Left ventricle myocardium superior (tissue), 1 donor: ENCODE measurements at regions not wholly inside any gene's neighbourhood (a gene's known extent, or its start where the extent isn't known, plus 50 kb on each side); places are given as distances from the start of the nearest gene placed in this dataset.
"Not testable (repeated sequence)": the region's sequence is repeated elsewhere in the genome, so short reads cannot be mapped to it uniquely, and the experiment has no call there.

Experiments
- ATAC-seq: fragments of 200-7000 bp; cut with Tn5 transposase; one replicate; pipeline ENCODE4 v1.9.1; 2020; ENCODE audit warnings: mild to moderate bottlenecking, moderate library complexity
- DNase-seq: peaks from one replicate; pipeline ENCODE4 v3.0.0-alpha.2; 2020
- intact Hi-C: fragments of 100-400 bp; cut with micrococcal nuclease; formaldehyde crosslinking; loops from one replicate; pipeline ENCODE4 v1.11.0; 2022
- donor health status: DM: no; HTN: yes; CAD: no; lungs with severe emphysema.

DNA sequence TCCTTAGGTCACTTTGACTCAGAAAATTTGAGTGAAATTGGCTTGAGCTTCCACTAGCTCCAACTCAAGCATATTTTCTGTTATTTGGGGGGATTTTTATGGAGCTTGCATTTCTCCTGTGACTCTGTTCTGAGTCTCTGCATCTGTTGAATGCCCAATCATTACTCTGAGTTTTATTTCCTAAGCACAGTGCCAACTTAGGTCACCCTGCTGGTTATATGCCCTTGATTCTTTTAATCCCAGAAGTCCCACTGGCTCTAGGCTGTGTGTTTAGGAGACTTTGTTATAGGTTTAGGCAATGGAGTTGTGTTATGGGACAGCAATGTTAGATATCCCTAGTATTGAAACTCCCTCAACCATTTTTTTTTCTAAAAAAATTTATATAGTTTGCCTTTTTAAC lies 198.2 kb upstream of the DTNA start:
- ATAC-seq (peak; percentile 75), DNase-seq (no peak)
- intact Hi-C loops: no loop called here

- intact Hi-C loops: no loop called here
- ATAC-seq (no peak), DNase-seq (no peak)
Measured at GRCh38 chr18:34514238-34514637, 195.9 kb upstream of the DTNA start.

DNA sequence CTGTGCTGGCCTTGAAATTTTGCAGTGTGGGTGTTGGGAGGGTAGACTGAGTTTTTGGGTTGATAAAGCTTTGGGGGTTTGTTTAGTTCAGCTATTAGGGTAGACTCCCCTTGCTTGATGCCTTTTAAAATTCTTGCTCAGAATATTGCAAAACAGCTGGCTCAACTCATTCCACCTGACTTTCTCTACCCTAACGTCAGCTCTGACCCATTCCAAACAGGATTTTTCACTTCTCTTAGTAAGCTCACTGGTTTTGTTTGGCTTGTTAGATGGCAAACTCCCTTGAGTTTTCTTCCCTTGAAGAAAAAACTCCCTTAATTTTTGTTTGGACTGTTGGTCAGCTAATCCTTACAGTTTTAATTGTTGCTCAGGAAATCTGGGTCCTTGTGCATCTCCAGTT lies 195.1 kb upstream of the DTNA start:
- ATAC-seq (no peak), DNase-seq (no peak)
- intact Hi-C loops: no loop called here

- DNase-seq, ATAC-seq, intact Hi-C loops: not testable (repeated sequence)
Measured at GRCh38 chr18:34516355-34516754, 193.7 kb upstream of the DTNA start.

DNA sequence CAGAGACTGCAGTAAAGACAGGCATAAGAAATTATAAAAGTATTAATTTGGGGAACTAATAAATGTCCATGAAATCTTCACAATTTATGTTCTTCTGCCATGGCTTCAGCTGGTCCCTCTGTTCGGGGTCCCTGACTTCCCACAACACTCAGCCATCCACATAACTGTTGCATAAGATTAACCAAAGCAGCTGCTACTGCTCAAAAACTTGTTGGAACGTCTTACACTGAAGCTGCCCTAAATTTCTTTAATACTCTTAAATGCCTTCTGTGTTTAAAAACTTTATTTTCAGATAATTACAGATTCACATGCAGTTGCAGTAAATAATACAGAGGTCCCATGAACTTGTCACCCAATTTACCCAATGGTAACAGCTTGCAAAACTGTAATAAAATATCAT lies 193.1 kb upstream of the DTNA start:
- DNase-seq, ATAC-seq, intact Hi-C loops: not testable (repeated sequence)

- ATAC-seq (peak; percentile 36), DNase-seq (no peak)
- intact Hi-C loops: no loop called here
Measured at GRCh38 chr18:34521040-34521439, 189.1 kb upstream of the DTNA start.

DNA sequence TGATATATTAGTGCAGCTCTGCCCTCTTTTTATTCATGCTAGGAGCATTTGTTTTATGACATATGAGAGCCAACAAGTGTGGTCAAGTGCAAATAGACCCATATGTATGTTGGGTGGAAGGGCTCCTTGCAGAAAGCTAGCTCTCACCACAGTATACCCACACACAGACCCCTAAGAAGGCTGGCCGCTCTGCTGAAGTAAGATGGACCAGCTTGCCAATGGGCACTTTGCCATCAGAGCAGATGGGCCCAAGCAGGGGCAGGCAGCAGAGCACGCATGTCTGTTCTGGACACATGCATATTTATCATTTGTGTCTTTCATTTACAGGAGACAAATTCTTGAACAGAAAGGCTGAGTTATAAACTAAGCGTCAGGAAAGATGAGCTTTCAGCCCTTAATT lies 187.5 kb upstream of the DTNA start:
- intact Hi-C loops: no loop called here
- ATAC-seq (peak; percentile 61), DNase-seq (peak; percentile 31)

- intact Hi-C loops: no loop called here
Measured at GRCh38 chr18:34525244-34525643, 184.9 kb upstream of the DTNA start.

GRCh38 chr18:34528177-34528576 lies 181.9 kb upstream of the DTNA start:
- intact Hi-C loops: no loop called here
- DNase-seq (no peak), ATAC-seq (no peak)

More at GRCh38 chr18:34525244-34525643, 184.9 kb upstream of the DTNA start:
- ATAC-seq (no peak), DNase-seq (no peak)

DNA sequence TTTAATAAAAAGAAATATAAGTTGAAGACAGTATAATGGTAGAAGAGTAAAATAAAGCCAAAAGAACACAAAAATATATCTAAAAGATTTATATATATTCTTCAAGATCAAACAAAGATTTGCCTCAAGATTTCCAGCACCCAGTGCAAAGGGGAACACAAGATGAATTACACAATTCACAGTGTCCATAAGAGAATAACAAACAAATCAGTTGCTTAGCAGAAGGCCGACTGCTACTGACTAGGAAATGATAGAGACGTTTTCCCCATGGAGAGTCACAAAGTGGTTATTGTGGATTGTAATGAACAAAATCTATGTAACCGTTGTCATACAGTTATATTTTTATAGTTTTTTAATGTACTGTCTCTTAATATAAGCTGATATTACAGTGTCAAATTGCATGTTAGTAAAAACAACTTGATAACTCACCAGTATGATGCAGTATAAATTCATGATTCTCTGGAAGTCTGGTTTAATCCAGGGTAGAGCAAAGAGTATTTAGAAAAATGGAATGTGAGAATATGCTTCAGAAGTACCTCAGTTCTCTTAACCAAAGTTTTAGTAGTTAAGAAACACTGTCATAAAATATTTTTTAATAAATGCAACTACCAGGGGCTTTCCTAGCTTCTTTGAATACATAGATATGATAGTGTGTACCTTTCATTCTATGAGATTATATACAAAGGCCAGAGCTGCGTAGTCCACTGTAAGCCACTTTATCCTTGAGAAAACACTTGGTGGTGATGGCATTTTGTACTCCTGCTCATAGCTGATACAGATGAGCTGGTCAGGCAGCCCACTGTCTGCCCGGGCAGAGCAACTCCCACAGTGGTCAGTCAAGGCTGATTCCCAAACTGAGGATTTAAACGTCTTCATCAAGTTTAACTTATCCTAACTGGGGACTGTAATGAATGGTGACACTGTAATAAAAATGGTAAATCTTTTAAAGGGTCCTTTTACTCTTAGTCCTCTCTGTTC lies 180.5 kb upstream of the DTNA start:
- DNase-seq: no peak
- intact Hi-C loops: no loop called here
- ATAC-seq: peak; percentile 77

GRCh38 chr18:34531110-34531509 lies 179.0 kb upstream of the DTNA start:
- DNase-seq: no peak
- intact Hi-C loops: no loop called here

GRCh38 chr18:34534642-34535041 lies 175.5 kb upstream of the DTNA start:
- intact Hi-C loops, DNase-seq, ATAC-seq: not testable (repeated sequence)

More at GRCh38 chr18:34531110-34531509, 179.0 kb upstream of the DTNA start:
- ATAC-seq: no peak

DNA sequence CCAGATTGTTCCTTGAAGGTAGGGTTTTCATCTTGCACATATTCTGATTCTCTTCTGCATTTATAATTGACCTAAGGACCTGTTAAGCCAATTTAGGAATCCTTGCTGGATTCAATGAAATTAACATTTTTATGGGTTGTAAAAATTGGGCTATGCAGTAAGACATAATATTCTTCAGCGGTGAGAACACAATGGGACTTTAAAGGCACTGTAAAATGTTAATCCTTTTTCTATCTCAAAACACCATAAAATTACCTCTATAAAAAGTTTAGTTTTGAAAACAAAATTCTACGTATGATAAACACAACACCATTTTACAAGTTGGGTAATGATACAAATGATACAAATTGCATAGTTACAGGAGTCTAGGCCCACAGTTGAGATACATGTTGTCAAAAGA lies 169.2 kb upstream of the DTNA start:
- ATAC-seq (no peak), DNase-seq (no peak)
- intact Hi-C loops: no loop called here

DNA sequence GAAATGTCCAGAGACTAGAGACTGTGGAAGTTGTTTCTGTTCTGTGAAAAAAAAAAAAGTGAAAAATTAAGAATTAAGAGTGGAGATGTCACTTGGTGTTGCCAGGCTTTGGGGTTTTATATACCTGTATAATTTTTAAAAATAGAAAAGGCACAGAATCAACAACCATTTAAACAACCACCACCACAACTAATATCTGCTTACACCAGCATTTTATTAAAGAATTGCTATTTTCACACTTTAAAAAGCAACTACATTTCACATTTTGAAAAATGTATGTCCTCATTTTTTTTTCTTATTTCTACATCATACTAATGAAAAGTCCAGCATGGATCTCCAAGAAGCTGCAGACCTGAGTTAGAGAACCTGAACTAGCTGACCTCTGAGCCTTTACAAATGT lies 167.5 kb upstream of the DTNA start:
- intact Hi-C loops: no loop called here
- DNase-seq: no peak
- ATAC-seq: no peak

- intact Hi-C loops: no loop called here
- ATAC-seq (no peak), DNase-seq (no peak)
Measured at GRCh38 chr18:34543356-34543755, 166.7 kb upstream of the DTNA start.

DNA sequence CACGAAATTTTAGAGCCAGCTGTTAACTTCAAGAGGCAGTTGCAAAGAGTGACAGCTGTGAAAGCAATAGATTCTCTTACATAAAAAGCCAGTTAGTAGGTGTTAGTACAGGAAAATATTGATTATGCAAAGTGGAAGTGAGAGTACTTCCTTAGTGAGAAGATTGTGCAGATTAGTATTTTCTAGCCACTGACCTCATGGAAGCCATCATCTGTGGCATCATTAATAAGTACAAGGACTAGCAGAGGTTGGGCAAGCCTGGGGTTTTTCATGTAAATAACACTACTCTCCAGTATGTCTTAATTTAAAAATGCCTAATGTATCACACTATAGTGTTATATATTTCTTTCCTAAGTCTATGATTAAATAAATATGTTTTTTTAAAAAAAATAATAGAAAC lies 166.2 kb upstream of the DTNA start:
- DNase-seq (no peak), ATAC-seq (no peak)
- intact Hi-C loops: no loop called here

DNA sequence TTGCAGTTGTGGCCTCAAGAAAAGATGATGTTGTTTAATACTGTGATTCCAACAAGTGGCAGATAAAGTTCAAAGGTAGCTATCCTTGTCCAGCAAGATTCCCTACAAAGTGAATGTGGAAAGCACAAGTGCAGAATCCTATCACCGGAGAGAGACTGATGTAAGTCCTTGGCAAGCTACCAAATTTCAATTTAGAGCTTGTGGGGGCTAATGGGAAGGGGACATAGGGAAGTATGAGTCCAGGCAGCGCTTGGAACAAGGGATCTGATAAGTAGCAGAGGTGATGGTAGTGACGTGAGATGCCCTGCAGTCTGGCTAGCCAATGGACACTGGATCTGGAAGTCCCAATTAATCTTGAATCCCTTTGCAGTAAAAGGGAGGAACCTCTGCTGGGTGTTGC lies 165.2 kb upstream of the DTNA start:
- intact Hi-C loops: no loop called here
- ATAC-seq: no peak
- DNase-seq: no peak

DNA sequence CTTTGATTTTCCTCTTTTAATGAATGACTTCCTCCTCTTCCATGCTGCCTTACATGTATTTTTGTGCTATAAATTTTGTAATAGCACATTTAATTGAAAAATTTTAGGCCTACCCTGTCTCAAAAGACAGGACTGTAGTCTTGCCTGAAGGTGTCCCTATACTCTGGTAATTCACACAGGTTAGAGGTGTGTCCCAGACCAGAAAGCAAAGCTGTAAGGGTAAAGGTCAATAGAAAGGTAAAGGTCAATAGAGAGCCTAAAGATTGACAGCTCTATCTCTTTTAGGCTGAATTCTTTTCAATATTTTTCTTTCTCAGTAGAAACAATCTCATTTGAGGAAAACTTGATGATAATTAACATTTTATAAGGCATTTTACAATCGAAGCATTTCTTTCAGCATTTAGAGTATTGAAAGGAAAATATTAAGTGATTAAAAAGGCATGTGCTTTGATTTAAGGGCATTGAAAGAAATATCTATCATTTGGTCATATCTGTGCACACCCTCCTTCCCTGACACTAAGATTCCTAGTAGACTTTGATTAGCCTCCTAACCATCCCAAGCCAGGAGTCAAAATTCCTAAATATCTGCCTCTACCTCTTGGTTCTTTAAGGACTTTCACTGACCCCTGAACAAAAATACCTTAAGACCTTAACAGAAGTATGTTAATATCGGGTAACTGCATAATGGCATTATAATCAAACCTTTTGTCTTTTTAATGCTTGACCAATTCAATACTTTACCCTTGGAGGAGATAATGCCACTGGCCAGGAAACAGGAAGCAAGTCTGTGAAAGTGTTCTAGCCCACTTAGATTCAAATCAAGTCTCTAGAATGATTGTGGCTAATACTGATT lies 161.8 kb upstream of the DTNA start:
- DNase-seq (no peak), ATAC-seq (no peak)
- intact Hi-C loops: no loop called here

DNA sequence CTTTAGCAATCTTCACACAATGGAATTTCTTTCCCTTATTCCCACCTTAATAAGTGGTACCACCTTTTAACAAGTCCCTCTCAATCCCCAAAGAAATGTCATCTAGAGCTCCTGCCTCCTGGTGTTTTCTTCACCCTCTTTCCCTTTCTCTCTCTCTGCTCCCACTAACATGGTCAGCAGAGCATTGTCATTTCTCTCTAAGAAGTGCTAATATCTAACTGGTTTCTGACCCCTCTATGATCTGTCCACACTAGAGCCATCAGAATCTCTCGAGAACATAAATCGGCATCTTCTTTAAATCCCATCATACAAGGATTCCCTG lies 161.2 kb upstream of the DTNA start:
- no peak for DNase-seq
- ATAC-seq: no peak
- intact Hi-C loops: no loop called here

- intact Hi-C loops: no loop called here
- DNase-seq: no peak
- peak; percentile 39 for ATAC-seq
Measured at GRCh38 chr18:34549367-34549766, 160.7 kb upstream of the DTNA start.
